ENCODE measurements at regions not wholly inside any gene's neighbourhood (a gene's known extent, or its start where the extent isn't known, plus 50 kb on each side); places are given as distances from the start of the nearest gene placed in this dataset.
"Not testable (repeated sequence)": the region's sequence is repeated elsewhere in the genome, so short reads cannot be mapped to it uniquely, and the experiment has no call there.

- not testable (repeated sequence) for H3K9ac ChIP-seq (replicated peaks; ENCODE audit: extremely low read depth, insufficient read depth, low read length)
Observed at GRCh38 chr2:111532682-111533556, 351.1 kb downstream of the ANAPC1 start.

GRCh38 chr2:111533557-111534247, 350.3 kb downstream of the ANAPC1 start:
- H3K4me2 ChIP-seq (ENCODE audit: insufficient read depth, low read length); H3K9me1 ChIP-seq (replicated peaks; ENCODE audit: control insufficient read depth, extremely low read depth, insufficient read depth, low read length); H3K79me2 ChIP-seq (ENCODE audit: control insufficient read depth, insufficient read depth, low read length); dilution Hi-C loops (cut with MboI; ENCODE audit: extremely low pct_ligation_motif_present, low sequenced_read_pairs); H3K9ac ChIP-seq (replicated peaks; ENCODE audit: extremely low read depth, insufficient read depth, low read length); H4K20me1 ChIP-seq (replicated peaks; ENCODE audit: control insufficient read depth, extremely low read depth, insufficient read depth, low read length); H2AFZ ChIP-seq (ENCODE audit: low read depth, low read length); CTCF ChIA-PET; DNase-seq (ENCODE audit: low read depth, low spot score); H3K36me3 ChIP-seq (ENCODE audit: control insufficient read depth in 2 of 2, extremely low read depth in 1 of 2, insufficient read depth in 2 of 2, low read length in 2 of 2); POLR2A ChIA-PET; H3K4me3 ChIP-seq (replicated peaks in 1 of 3; ENCODE audit: insufficient read depth in 1 of 3, low read depth in 1 of 3, low read length in 3 of 3); BruUV-seq (replicated peaks); H3K27me3 ChIP-seq (ENCODE audit: control insufficient read depth in 2 of 2, insufficient read depth in 2 of 2, low read length in 2 of 2); H3K27ac ChIP-seq (ENCODE audit: insufficient read depth, low read depth, low read length); H3K9me3 ChIP-seq (replicated peaks; ENCODE audit: control insufficient read depth, insufficient read depth, low read length); intact Hi-C loops (cut with micrococcal nuclease); H3K4me1 ChIP-seq (ENCODE audit: control insufficient read depth, extremely low read depth, insufficient read depth, low read length): not testable (repeated sequence)
- FAIRE-seq, result peak; percentile 77

More at GRCh38 chr2:111532682-111533556, 351.1 kb downstream of the ANAPC1 start:
- H3K4me1 ChIP-seq (ENCODE audit: control insufficient read depth, extremely low read depth, insufficient read depth, low read length); dilution Hi-C loops (cut with MboI; ENCODE audit: extremely low pct_ligation_motif_present, low sequenced_read_pairs); H4K20me1 ChIP-seq (replicated peaks; ENCODE audit: control insufficient read depth, extremely low read depth, insufficient read depth, low read length); H3K4me3 ChIP-seq (replicated peaks in 1 of 3; ENCODE audit: insufficient read depth in 1 of 3, low read depth in 1 of 3, low read length in 3 of 3); H3K27ac ChIP-seq (ENCODE audit: insufficient read depth, low read depth, low read length); H3K27me3 ChIP-seq (ENCODE audit: control insufficient read depth in 2 of 2, insufficient read depth in 2 of 2, low read length in 2 of 2); BruUV-seq (replicated peaks); H2AFZ ChIP-seq (ENCODE audit: low read depth, low read length); POLR2A ChIA-PET; H3K4me2 ChIP-seq (ENCODE audit: insufficient read depth, low read length); H3K79me2 ChIP-seq (ENCODE audit: control insufficient read depth, insufficient read depth, low read length); CTCF ChIA-PET; DNase-seq (ENCODE audit: low read depth, low spot score); H3K9me3 ChIP-seq (replicated peaks; ENCODE audit: control insufficient read depth, insufficient read depth, low read length); intact Hi-C loops (cut with micrococcal nuclease); H3K36me3 ChIP-seq (ENCODE audit: control insufficient read depth in 2 of 2, extremely low read depth in 1 of 2, insufficient read depth in 2 of 2, low read length in 2 of 2); H3K9me1 ChIP-seq (replicated peaks; ENCODE audit: control insufficient read depth, extremely low read depth, insufficient read depth, low read length): not testable (repeated sequence)
- FAIRE-seq, result peak; percentile 94
